ENCODE measurements at regions not wholly inside any gene's neighbourhood (a gene's known extent, or its start where the extent isn't known, plus 50 kb on each side); places are given as distances from the start of the nearest gene placed in this dataset.

DNA sequence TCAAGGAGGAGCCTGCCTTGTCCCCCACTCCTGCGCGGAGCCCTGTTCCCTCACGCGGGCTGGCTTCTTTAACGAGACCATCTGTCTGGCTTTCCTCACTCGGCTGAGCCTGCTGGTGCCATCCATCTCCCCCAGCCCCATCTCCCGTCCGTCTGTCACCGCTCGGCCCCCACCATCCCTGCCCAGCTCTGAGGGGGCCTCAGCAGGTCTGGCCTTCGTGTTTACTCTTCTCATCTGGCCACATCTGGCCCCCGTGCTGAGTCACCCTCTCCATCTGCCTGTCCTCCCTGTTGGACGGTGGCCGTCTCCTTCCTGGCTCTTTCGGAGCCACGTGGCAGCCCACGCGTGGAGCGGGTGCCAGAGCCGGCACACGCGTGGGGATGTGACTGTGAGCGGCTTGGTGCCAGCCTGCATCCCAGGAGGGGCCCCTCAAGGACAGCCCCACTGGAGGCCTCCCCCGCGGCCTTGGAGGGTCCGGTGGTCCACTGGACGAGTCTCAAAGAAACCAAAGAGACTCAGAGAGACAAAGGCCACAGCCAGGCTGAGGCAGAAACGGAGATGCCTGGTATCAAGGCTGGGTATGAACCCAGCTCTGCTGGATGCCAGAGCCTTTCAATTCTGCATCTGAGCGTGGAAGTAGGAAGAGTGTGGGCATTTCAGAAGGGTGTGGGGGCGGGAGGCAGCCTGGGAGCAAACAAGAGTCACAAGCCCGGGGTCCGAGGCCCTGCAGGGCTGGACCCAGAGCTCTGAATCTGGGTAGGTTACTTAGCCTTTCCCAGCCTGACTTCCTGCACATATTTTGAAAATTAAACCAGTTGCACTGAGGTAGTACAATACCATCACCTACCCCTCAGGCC, 76.7 kb upstream of the UNC5A start:
- Mint-ChIP-seq H3K4me1 (ENCODE audit: unreplicated experiment) (peaks cover 4% of the 10 kb centered on the region), H3K27ac (ENCODE audit: unreplicated experiment) (no peak overlapping the region), H3K4me3 (ENCODE audit: unreplicated experiment) (no peak overlapping the region), H3K27me3 (ENCODE audit: unreplicated experiment) (peaks cover 42% of the 10 kb centered on the region), H3K9me3 (ENCODE audit: unreplicated experiment) (no peaks in the 10 kb centered on the region), H3K36me3 (ENCODE audit: unreplicated experiment) (no peaks in the 10 kb centered on the region)
- peak; percentile 81 for DNase-seq (ENCODE audit: extremely low spot score, unreplicated experiment)
- TF ChIP-seq, protein P1, sequence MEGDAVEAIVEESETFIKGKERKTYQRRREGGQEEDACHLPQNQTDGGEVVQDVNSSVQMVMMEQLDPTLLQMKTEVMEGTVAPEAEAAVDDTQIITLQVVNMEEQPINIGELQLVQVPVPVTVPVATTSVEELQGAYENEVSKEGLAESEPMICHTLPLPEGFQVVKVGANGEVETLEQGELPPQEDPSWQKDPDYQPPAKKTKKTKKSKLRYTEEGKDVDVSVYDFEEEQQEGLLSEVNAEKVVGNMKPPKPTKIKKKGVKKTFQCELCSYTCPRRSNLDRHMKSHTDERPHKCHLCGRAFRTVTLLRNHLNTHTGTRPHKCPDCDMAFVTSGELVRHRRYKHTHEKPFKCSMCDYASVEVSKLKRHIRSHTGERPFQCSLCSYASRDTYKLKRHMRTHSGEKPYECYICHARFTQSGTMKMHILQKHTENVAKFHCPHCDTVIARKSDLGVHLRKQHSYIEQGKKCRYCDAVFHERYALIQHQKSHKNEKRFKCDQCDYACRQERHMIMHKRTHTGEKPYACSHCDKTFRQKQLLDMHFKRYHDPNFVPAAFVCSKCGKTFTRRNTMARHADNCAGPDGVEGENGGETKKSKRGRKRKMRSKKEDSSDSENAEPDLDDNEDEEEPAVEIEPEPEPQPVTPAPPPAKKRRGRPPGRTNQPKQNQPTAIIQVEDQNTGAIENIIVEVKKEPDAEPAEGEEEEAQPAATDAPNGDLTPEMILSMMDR (IDR thresholded peaks at IDR 0.05): no peak

DNA sequence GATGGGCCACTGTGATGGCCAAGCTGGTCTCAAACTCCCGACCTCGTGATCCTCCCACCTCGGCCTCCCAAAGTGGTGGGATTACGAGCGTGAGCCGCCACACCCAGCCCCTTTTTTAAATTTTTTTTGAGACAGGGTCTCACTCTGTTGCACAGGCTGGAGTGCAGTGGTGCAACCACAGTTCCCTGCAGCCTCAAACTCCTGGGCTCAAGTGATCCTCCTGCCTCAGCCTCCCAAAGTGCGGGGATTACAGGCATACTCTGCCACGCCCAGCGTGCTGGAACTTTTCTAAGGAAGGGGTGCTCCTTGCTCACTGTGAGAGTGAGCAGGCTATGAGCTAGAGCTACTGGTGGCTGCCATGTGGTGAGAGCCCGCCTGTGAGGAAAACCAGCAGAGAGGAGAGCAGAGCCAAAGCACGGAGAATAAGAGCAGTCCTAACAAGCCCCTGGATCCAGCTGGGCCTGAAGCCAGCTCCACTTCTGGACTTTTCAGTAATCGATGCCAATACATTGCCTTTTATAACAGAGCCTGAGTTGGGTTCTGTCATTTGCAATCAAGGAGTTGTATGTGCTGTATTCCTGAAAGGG, 75.5 kb upstream of the UNC5A start:
- no peaks in the 10 kb centered on the region for H3K4me1 Mint-ChIP-seq (ENCODE audit: unreplicated experiment)
- H3K4me3 Mint-ChIP-seq (ENCODE audit: unreplicated experiment): no peak overlapping the region
- H3K9me3 Mint-ChIP-seq (ENCODE audit: unreplicated experiment): no peaks in the 10 kb centered on the region
- H3K27ac Mint-ChIP-seq (ENCODE audit: unreplicated experiment): no peak overlapping the region
- TF ChIP-seq, protein P1 (IDR thresholded peaks at IDR 0.05): no peak
- H3K36me3 Mint-ChIP-seq (ENCODE audit: unreplicated experiment): no peaks in the 10 kb centered on the region
- DNase-seq (ENCODE audit: extremely low spot score, unreplicated experiment): peak; percentile 73
- H3K27me3 Mint-ChIP-seq (ENCODE audit: unreplicated experiment): peaks cover 46% of the 10 kb centered on the region

- H3K9me3 Mint-ChIP-seq (ENCODE audit: unreplicated experiment): no peaks in the 10 kb centered on the region
- peaks cover 52% of the 10 kb centered on the region for H3K27me3 Mint-ChIP-seq (ENCODE audit: unreplicated experiment)
- H3K4me3 Mint-ChIP-seq (ENCODE audit: unreplicated experiment): no peak overlapping the region
- DNase-seq (ENCODE audit: extremely low spot score, unreplicated experiment): peak; percentile 59
- H3K4me1 Mint-ChIP-seq (ENCODE audit: unreplicated experiment): no peaks in the 10 kb centered on the region
- H3K27ac Mint-ChIP-seq (ENCODE audit: unreplicated experiment): no peak overlapping the region
- no peaks in the 10 kb centered on the region for H3K36me3 Mint-ChIP-seq (ENCODE audit: unreplicated experiment)
- TF ChIP-seq, protein P1 (IDR thresholded peaks at IDR 0.05): no peak
These were observed 74.7 kb upstream of the UNC5A start for GRCh38 chr5:176735383-176736265.

DNA sequence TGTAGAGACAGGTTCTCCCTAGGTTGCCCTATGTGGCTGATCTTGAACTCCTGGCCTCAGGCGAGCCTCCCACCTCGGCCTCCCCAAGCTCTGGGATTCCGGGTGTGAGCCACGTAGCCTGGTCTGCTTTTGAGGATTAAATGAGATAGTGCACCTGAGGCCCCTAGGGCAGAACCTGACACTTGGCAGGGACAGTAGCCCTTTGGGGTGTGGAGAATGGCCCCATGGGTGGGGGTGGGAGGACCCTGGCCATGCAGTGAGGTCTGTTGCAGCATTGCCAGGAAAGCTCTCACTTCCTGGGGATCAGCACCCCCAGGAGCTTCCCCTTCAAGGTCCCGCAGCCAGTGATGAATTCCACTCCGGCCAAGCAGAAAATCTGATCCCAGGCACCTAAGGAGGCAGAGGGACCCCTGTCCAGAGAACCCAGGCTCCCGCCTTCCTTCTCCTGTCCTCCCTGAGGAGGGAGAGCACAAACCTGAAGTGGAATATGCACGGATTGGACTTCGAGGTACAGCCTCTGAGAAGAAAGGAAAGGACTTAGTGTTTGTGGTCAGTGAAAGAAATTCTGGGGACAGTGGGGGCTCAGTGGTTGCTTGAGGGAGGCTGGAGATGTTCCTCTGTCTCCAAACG, 73.9 kb upstream of the UNC5A start:
- Mint-ChIP-seq H3K36me3 (ENCODE audit: unreplicated experiment) (no peaks in the 10 kb centered on the region), H3K4me1 (ENCODE audit: unreplicated experiment) (no peaks in the 10 kb centered on the region), H3K27ac (ENCODE audit: unreplicated experiment) (no peak overlapping the region), H3K4me3 (ENCODE audit: unreplicated experiment) (no peak overlapping the region), H3K9me3 (ENCODE audit: unreplicated experiment) (no peaks in the 10 kb centered on the region), H3K27me3 (ENCODE audit: unreplicated experiment) (peaks cover 47% of the 10 kb centered on the region)
- TF ChIP-seq, protein P1 (IDR thresholded peaks at IDR 0.05): no peak
- DNase-seq (ENCODE audit: extremely low spot score, unreplicated experiment): peak; percentile 67

Data from osteocyte (in vitro differentiated cells).